GM19328 (cell line): ENCODE measurements at regions not wholly inside any gene's neighbourhood (a gene's known extent, or its start where the extent isn't known, plus 50 kb on each side); places are given as distances from the start of the nearest gene placed in this dataset.
"Not testable (repeated sequence)": the region's sequence is repeated elsewhere in the genome, so short reads cannot be mapped to it uniquely, and the experiment has no call there.

Experiments used
- ATAC-seq: cut with Tn5 transposase; IDR thresholded peaks from one replicate; pipeline ENCODE4 v1.9.1; 2021; ENCODE audit warnings: mild to moderate bottlenecking, moderate library complexity; ENCODE audit not compliant: unreplicated experiment

DNA sequence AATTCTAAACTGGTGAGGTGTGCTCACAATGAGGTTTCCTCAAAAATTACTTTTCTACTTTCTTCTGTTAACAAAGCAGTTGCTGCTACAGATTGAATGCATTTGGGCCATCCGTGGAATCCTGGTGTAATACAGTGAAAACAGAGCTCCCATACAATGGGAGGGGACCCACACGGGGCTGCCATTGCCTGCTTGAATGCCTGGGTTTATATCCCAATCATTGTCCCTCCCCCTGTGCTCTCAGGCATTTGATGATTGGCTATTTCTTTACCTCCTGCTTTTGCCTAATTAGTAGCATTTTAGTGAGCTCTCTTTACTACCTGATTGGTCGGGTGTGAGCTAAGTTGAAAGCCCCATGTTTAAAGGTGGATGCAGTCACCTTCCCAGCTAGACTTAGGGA, 52.9 kb upstream of the CSF1 start:
- ATAC-seq: not testable (repeated sequence)

- not testable (repeated sequence) for ATAC-seq
Observed at GRCh38 chr1:109855986-109856385, 54.7 kb upstream of the CSF1 start.

- not testable (repeated sequence) for ATAC-seq
Observed at GRCh38 chr1:109853972-109854371, 56.7 kb upstream of the CSF1 start.

- ATAC-seq: not testable (repeated sequence)
Observed at GRCh38 chr1:109852221-109853015, 58.2 kb upstream of the CSF1 start.

DNA sequence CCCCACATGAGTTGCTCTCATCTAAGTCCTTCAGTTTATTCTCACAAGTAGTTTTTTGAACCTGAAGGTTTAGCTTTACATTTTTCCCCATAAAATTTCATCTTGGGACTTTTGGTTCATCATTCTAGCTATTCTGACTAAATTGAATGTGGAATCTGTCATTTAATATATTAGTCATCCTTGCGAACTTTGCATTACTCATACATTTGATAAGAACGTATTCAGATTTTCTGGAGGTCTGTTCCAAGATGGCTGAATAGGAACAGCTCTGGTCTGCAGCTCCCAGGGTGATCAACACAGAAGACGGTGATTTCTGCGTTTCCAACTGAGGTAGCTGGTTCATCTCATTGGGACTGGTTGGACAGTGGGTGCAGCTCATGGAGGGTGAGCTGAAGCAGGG, 59.8 kb upstream of the CSF1 start:
- ATAC-seq: no peak

GRCh38 chr1:109850194-109850593, 60.5 kb upstream of the CSF1 start:
- ATAC-seq: no peak

DNA sequence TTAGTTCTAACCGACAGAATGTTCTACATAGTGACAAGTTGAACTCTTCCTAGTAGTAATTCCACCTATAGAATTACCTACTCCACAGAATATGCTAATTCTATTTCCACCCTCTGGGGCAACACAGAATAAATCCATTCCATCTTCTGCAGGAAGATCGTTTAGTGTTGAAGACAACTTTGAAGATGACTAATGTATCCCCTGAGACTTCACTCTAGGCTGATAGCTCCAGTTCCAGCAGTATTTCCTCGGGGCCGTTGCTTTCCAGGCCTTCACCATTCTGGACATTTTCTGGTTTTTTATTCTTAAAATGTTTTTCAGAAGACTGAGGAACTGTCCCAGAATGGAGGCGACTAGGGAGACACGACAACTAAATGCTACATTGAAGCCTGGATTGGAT, 61.0 kb upstream of the CSF1 start:
- no peak for ATAC-seq

- ATAC-seq: no peak
Observed at GRCh38 chr1:109847251-109847650, 63.4 kb upstream of the CSF1 start.

- no peak for ATAC-seq
Observed at GRCh38 chr1:109846846-109847245, 63.8 kb upstream of the CSF1 start.

- no peak for ATAC-seq
Observed at GRCh38 chr1:109846162-109846561, 64.5 kb upstream of the CSF1 start.

DNA sequence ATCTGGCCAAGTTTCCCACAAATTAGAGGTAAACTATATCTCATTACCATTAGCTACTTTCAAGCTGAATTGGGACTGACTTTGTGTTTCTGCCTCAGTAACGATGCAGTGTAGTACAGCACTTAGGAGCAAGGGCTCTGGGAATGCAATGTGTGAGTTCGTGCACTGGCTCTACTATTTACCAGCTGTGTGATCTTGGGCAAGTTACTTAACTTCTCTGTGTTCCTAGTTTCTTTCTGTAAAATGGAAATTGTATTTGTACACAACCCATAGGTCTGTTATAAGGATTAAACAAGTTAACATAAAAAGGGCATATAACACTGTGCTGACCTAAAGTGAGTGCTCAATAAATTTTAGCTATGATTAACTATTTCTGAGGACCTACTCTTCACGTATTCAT, 65.0 kb upstream of the CSF1 start:
- no peak for ATAC-seq

DNA sequence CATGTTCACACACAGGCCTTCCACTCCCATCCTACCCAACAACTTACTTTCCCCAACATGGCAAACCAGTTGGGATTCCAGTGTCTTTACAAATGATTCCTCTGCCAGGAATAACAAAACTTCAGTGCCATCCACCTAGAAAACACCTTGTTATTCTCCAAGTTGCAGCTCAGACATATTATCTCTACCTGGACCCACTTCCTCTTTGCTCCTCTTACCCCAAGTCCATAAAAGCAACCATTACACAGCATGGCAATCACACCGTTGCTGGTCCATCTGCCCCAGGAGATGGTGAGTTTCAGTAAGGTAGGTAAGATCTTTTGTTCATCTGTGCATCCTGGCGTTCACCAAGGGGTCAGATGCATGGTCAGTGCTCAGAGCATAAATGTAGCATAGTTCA, 66.0 kb upstream of the CSF1 start:
- ATAC-seq: no peak

- no peak for ATAC-seq
Observed at GRCh38 chr1:109840011-109840629, 70.5 kb upstream of the CSF1 start.

- not testable (repeated sequence) for ATAC-seq
Observed at GRCh38 chr1:109839276-109839675, 71.4 kb upstream of the CSF1 start.

GRCh38 chr1:109838838-109839240, 71.8 kb upstream of the CSF1 start:
- ATAC-seq: no peak

GRCh38 chr1:109837852-109838570, 72.6 kb upstream of the CSF1 start:
- no peak for ATAC-seq

DNA sequence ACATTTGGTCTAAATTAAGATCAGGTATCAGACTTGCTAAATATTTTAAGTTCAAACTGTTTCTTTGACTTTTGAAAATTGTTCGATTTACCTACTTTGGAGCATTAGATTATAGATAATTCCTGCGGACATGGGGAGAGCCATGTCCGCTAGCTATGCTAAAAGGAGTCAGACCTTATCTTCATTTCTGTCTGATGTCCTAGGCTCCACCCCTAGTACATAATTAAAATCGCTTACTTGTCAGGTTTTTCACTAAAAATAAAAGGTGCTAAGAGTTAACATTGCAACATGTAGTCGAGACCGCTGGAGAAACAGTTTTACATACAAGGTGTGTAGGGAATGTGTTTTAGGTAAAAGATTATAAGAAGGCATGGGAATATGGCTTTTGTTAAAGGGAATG, 71.9 kb upstream of the EPS8L3 start:
- ATAC-seq: not testable (repeated sequence)

DNA sequence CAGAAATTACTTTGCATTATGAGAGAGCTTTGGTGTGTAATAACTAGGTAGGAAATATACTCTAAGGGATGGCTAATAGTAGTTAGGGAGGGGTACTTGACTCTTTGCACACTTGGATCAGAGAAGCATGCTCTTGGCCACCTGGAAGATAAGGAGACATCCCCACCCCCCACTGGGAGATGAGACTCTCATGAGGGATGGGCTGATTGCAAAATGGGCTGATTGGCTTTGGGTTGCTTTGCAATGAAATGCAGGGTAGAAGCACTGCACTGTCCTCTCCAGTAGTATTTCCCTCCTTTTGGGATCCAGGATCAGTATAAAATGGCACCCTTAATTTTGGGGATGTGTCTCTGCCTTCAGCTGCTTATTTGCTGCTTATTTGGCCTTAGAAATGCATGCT, 71.2 kb upstream of the EPS8L3 start:
- no peak for ATAC-seq

DNA sequence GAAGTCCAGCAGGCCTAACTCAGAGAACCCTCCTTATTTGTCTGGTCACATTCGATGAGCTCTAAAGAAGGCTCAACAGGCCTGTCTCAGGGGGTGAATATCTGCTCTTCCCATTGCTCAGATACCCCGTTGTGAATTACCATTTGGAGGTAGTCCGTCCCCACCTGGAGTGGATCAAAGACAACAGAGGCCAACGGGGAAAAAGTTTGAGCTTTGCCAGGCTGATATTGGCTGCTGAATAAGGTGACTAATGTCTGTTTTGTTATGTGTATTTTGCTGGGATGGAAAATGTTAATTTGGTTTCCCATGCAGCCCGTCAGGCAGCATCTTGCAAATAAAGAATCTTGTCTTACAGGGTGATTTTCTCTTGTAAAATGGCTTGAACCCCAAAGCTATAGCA, 69.2 kb upstream of the EPS8L3 start:
- no peak for ATAC-seq

DNA sequence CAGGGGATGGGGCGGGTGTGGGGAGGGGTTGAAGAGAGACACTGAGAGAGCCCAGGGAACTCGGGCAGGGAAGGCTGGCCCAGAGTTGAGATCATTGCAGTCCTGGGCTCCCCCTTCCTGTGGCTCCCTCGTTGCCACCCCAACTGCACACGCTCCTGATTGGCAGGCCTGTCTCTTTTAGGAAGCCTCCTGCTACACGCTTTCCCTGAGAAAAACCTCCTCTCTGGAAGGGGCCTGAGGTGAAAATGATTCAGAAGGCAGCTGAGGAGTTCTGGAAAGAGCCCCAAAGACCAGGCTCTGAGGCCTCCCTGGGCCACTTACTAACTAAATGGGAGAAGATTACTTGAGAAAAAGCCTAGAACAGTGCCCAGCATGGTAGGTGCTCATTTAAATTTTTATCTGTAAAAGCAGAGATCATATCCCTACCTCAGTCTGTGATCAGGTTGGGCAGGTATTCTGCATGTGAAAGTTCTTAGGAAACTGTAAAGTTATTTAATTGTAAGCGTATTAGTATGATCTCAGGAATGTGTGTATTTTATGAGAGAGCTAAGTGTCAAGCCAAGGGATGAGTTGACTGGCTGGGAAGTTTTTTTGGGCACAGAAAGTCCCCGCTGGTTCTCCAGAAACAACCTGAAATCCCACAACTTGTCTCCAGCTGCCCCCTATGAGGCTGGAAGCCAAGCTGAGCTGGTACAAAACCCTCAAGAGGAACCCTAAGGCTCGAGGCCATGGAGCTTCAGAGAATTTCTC, 65.2 kb upstream of the EPS8L3 start:
- ATAC-seq: no peak

GRCh38 chr1:109827986-109828385, 64.3 kb upstream of the EPS8L3 start:
- ATAC-seq: no peak
